ENCODE measurements at regions not wholly inside any gene's neighbourhood (a gene's known extent, or its start where the extent isn't known, plus 50 kb on each side); places are given as distances from the start of the nearest gene placed in this dataset.

- WGBS, 2 donors, result 88 to 89% methylated on average over 8 of the region's 8 CpGs
- Histone ChIP-seq H3K4me1 (peaks cover 0 to 23% (median 8%) of the 10 kb centered on the region in 9 donors), H3K27me3 (peaks cover 0 to 3% (median 0%) of the 10 kb centered on the region in 7 donors), H3K36me3 (no peaks in the 10 kb centered on the region), H3K9me3 (no peaks in the 10 kb centered on the region), H3K4me3 (no peak overlapping the region), H3K27ac (no peak overlapping the region)
- ATAC-seq (no peak), DNase-seq (no peak)
- TF ChIP-seq CTCF (IDR thresholded peaks at IDR 0.05), result no peak
- intact Hi-C loops (cut with DNase I), result no loop called here
These were observed 119.8 kb upstream of the LYZL2 start for GRCh38 chr10:30749385-30749784.

DNA sequence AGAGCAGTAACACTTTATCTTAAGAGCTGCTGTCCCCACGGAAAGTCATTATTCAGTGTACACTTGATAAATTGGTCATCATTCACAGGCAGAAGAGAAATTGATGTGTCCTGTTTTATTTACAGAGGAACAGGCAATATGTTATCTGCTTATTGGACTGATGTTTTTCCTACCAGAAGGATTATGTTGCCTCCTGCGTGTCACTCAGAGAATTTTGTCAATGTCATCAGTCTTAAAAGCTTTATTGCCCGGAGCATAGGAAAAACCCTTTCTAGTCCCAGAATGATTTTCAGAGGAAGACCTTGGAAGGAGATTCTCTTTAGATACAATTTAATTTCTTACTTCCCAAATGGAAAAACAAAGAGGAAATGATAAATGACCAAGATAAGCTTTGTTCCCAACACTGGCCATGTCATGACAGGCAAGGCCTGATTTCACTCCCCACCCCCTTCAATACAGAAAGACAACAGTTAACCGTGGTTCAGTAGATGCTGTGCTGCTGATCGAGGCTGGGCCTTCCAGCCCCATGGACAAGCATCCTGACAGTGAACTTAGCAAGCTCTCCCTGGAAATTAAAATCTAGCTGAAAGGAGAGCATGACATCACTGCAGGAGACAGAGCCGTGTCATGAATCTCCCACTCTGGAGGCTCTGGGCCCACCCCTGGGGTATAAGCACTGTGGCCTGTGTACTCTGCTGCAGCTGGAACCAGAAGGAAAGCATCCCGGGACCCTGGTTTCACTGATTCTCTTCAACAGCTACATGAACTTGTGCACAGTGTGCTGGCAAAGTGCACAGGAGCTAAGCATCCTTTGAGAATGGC is 118.8 kb upstream of the LYZL2 start:
- intact Hi-C loops (cut with DNase I), result no loop called here
- no peak for DNase-seq
- H3K9me3 ChIP-seq, result no peaks in the 10 kb centered on the region
- no peak overlapping the region for H3K27ac ChIP-seq
- peaks cover 0 to 3% (median 0%) of the 10 kb centered on the region in 7 donors for H3K27me3 ChIP-seq
- TF ChIP-seq CTCF (IDR thresholded peaks at IDR 0.05), result no peak
- WGBS, 2 donors, result 69 to 72% methylated on average over 7 of the region's 7 CpGs
- no peak overlapping the region for H3K4me3 ChIP-seq
- H3K36me3 ChIP-seq, result no peaks in the 10 kb centered on the region
- peaks cover 0 to 21% (median 8%) of the 10 kb centered on the region in 9 donors for H3K4me1 ChIP-seq
- ATAC-seq, result no peak

GRCh38 chr10:30747633-30748032 is 118.1 kb upstream of the LYZL2 start:
- Histone ChIP-seq H3K4me3 (no peak overlapping the region), H3K9me3 (no peaks in the 10 kb centered on the region), H3K27me3 (peaks cover 0 to 3% (median 0%) of the 10 kb centered on the region in 7 donors), H3K27ac (no peak overlapping the region), H3K4me1 (peaks cover 0 to 20% (median 7%) of the 10 kb centered on the region in 9 donors), H3K36me3 (no peaks in the 10 kb centered on the region)
- no peak for TF ChIP-seq CTCF (IDR thresholded peaks at IDR 0.05)
- WGBS, 2 donors, result 88 to 93% methylated on average over 9 of the region's 9 CpGs
- intact Hi-C loops (cut with DNase I), result no loop called here
- ATAC-seq (no peak), DNase-seq (no peak)

- WGBS, 2 donors, result 87 to 91% methylated on average over 5 of the region's 5 CpGs
- Histone ChIP-seq H3K4me1 (peaks cover 0 to 4% (median 0%) of the 10 kb centered on the region in 9 donors), H3K4me3 (no peak overlapping the region), H3K27ac (no peak overlapping the region), H3K36me3 (no peaks in the 10 kb centered on the region), H3K9me3 (no peaks in the 10 kb centered on the region), H3K27me3 (peaks cover 0 to 3% (median 0%) of the 10 kb centered on the region in 7 donors)
- intact Hi-C loops (cut with DNase I), result no loop called here
- DNase-seq, result no peak
- ATAC-seq, result peak in 1 of 8 donors; percentile 17
- TF ChIP-seq CTCF (IDR thresholded peaks at IDR 0.05), result no peak
These were observed 116.4 kb upstream of the LYZL2 start for GRCh38 chr10:30745953-30746352.
